Pulmonary artery endothelial cell (primary cell): ENCODE measurements at regions not wholly inside any gene's neighbourhood (a gene's known extent, or its start where the extent isn't known, plus 50 kb on each side); places are given as distances from the start of the nearest gene placed in this dataset.

Source experiments
- DNase-seq: peaks from one replicate; pipeline ENCODE4 v3.0.0-alpha.2; 2011; ENCODE audit warnings: low read depth, low spot score

DNA sequence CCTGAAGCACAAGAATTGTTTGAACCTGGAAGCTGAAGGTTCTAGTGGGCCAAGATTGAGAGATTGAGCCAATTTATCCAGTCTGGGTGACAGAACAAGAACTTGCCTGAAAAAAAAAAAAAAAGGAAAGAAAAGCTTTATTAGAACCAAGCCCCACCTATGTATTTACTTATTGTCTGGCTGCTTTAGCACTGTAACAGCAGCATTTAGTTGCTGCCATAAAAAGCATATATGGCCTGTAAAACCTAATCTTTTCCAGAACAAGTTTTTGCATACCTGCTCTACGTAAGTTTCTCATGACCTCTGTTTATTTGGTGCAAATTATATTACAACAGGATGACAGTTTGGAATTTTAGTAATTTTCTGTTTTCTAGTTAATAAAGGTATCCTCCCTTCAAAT lies 1565.6 kb upstream of the LRRTM1 start:
- no peak for DNase-seq

DNA sequence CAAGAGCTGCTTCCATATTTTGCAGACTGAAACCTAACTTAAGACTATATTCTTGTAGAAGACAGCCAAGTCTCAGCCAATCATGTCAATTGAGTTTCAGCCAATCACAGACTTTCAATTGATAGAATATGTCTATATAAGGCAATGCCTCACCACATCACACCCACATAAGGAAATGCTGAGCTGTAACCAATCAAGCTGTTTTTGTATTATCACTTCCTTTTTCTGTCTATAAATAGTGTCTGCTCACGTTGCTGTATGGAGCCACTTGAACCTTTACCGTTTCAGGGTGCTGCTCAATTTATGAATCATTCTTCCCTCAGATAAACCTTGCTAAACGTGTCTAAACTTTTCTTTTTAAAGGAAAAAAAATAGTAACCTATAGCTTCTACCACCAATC lies 1554.4 kb upstream of the LRRTM1 start:
- DNase-seq: no peak

DNA sequence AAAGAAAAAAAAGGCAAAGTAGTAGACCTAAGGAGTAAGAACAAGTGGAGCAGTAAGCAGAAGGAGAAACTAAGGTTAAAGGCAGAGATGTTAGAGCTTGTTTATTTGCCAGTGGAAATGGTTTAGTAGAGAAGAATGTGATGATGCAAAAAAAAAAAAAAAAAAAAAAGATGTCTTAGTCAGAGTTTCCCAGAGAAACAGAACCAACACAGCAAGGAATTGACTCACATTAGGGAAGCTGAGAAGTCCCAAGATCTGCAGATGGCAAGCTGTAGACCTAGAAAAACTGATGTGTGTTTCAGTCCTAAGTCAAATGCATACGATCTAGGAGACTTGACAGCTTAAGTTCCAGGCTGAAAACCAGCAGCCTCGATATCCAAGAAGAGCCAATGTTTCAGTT lies 1548.8 kb upstream of the LRRTM1 start:
- DNase-seq: no peak

DNA sequence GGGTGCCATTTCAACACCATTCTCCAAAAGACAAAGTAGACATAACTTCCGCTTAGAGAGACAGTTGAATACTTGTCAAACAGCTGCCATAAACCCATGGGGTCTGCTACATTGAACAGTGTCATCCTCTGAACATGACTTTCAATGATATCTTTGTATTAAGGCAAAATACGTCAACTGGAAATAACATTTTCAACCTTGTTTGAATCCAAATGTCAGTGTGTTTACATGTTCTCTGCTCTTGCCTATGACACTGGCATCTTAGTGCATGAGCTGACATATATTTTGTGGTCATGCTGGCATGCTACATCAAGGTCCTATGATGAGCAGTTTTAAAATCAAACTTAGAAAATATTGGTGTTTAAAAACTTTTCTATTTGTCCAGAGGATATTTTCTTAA lies 1548.1 kb upstream of the LRRTM1 start:
- DNase-seq: no peak

DNA sequence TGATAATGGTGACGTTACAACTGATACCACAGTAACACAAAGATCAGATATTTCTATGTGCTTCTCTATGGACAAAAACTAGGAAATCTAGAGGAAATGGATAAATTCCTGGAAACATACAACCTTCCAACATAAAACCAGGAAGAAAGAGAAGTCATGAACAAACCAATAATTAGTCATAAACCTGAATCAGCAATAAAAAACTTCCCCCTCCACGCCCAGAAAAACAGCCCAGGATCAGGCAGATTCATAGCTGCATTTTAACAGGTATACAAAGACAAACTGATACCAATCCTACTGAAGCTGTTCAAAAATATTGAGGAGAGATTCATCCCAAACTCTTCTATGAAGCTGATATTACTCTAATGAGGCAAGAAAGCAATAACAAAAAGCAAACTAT lies 1535.2 kb upstream of the LRRTM1 start:
- DNase-seq: no peak

DNA sequence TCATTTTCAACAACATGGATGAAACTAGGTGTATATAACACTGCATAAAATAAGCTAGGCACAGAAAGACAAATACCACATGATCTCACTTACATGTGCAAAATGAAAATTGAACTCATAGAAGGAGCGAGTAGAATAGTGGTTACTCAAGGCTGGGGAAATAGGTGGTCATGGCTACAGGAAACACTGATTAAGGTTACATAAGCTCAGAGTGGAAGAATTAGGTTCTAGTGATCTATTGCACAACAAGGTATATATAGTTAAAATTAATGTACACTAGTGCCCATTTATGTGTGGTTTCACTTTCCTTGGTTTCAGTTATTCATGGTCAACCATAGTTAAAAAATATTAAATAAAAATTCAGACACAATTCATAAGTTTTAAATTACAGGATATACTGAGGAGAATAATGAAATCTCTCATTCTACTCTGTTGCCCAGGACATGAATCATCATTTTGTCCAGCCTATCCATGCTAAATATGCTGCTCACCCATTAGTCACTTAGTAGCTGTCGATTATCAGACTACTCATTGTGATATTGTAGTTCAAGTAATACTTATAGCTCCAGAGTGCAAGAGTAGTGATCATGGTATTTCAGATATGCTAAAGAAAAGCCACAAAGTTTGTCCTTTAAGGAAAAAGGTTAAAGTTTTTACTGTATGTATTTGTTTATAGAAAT lies 1530.9 kb upstream of the LRRTM1 start:
- no peak for DNase-seq

DNA sequence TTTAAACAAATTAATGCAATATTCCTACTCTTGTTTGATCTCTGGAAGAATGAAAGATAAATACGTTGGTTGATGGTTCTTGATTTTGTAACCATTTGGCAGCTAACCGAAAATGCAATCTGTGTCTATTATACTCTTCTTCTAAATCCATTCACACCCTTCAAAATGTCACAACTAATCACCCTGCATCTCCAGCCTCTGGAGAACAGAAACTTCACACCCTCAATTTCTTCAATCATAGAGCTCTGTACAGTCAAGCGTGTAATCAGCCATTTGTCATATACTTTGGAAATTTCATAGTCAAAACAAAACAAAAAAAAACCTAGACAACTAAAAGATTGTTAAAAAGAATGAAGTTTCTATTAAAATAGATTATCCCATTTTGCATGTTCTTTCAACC lies 1482.3 kb upstream of the LRRTM1 start:
- no peak for DNase-seq

DNA sequence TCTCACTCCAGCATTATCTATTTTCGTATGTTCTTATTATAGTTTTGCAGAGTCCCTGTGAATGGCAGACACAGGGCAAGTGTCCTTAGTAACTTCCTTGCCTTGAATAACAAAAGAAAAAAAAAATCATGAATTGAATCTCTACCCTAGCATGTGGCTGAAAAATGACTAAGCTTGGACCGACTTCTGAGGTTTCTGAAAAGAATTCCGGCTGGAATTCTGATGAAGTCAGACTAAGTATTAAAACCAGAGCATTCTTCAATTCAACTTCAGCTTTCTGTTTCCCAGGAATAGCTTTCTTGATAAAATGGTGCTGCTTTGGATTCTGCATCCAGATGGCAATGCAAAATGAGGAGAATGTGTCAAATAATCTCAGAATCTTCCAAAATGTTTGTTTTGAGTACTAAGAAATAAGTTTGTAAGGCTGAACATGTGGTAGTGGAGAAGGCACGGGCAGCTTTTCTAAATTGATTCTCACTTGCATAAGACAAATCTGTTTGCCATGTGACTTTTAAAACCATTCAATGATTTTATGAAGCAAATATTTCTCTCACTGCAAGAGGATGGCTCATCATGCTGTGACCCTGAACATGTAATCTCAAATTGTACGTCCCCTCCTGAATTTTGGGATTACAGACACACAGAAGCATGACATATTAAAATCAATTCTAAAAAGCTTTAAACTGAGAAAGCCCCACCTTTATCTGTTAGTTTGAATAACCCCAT lies 1462.8 kb upstream of the LRRTM1 start:
- DNase-seq: no peak

DNA sequence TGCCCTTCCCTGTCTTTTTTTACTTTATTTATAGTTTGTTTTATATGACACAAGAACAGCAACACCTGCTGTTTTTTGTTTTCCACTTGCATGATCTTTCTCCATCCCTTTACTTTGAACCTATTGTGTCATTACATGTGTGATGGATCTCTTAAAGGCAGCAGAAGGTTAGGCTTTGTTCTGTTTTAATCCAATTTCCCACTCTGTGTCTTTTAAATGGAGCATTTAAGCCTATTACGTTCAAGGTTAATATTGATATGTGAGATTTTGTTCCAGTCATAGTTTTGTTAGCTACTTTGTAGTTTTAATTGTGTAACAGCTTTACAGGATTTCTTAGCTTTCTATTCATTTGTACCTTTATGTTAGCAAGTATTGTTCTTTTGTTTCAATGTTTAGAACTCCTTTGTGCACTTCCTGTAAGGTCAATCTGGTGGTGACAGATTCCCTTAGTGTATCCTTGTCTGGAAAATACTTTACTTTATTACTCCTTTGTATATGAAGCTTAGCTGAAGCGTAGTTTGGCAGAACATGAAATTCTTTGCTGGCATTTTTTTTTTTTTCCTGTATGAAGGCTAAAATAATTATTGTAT lies 1443.0 kb upstream of the LRRTM1 start:
- no peak for DNase-seq

DNA sequence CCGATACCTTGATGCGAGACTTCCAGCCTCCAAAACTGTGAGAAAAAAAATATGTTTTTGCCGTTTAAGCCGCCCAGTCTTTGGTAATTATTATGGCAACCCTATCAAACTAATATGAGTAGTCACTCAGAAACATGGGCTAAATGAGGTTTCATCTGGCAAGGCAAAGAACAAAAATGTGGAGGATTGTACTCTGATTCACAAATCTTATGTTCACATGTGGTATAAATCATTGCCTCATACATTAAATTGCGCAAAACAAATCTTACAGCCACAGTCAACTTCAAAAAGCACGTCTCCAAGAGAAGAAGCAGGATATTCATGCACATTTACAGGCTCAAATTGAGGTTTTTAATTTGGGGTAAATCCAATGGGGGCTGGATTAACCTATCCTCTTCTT lies 1435.4 kb upstream of the LRRTM1 start:
- no peak for DNase-seq

DNA sequence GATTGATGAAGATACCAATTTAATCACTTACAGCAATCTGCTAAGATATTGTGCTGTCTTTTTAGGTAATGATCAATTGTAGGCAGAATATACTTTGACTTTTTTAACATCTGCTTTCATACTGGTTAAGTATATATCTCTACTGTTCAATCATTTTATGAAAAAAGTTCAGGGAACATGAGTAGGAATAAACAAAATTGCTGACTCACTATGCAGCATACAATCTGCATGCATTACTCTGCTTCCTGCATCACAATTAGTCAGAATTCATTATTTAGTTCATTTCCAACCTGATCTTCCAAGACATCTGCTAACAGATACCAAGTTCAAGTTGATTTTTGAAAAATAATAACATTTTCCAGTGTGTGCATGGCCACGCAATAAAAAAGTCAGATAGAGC lies 1430.4 kb upstream of the LRRTM1 start:
- DNase-seq: no peak

DNA sequence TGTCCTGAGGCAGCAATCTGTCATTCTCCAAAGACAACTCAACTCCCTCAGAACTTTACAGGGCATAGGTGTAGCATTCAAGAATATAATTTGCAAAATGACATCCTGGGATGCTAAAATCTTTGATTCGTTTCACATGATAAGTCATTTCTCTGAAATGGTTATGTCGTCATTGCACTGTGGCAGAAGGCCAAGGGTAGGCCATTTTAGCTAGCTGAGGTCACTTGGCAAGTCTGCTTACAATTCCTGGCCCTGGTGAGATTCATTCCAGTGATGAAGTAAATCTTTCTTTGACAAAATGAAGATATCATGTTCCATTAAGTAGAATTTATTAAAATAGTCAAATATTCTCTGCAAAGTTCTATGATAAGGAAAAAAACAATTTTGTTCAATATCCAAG lies 1410.3 kb upstream of the LRRTM1 start:
- no peak for DNase-seq

DNA sequence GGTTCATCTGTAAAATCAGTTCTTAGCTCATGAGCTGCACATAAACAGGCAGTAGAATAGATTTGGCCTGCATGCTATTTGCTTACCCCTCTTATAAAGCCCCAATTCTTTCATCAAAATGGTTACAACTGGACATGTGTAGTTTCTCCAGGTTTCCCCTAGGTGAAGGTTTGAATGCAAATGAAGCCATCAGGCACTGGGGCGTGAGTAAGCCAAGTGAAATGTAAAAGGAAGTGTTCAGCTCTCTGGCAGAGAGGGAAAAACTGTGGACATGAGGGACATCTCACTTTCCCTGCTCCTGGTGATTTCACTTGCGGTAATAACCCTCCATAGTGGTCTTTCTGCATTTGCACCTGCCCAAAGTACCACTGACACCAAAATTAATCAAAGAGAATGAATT lies 1402.3 kb upstream of the LRRTM1 start:
- no peak for DNase-seq

DNA sequence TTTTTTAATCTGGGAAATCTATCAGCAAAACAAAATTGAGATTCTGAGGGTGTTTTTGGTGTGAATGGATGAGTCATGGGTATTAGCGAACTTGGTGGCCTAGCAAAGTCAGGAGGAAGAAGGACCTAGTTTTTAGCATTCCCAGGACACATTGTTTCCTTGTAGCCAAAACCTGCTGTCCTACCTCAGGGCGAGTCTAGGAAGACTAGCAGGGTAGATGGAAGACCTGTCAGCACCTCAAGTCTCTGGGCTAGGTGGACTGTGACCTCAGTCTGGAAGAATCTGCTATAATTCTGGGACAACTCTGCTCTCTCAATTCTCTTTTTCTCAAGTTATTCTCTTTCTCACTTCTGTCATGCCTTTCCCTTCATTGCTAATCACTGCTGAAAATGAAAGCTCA lies 1399.3 kb upstream of the LRRTM1 start:
- DNase-seq: no peak

DNA sequence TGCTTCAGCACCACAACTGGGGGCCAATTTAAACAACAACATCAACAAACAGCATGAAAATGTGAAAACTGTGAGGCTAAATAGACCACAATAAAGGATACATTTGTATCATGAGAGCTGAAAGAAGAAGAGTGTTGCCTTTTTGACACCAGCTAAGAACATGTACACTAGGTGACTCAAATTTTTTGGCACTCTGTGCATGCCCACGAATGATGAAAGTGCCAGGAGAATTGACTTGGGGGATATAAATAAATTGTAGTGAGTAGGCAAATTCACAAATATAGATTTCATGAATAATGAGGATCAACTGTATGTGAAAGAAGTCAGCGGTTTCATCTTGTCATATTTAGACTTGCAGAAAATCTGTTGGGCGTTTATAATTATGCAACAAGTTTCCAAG lies 1388.0 kb upstream of the LRRTM1 start:
- no peak for DNase-seq

DNA sequence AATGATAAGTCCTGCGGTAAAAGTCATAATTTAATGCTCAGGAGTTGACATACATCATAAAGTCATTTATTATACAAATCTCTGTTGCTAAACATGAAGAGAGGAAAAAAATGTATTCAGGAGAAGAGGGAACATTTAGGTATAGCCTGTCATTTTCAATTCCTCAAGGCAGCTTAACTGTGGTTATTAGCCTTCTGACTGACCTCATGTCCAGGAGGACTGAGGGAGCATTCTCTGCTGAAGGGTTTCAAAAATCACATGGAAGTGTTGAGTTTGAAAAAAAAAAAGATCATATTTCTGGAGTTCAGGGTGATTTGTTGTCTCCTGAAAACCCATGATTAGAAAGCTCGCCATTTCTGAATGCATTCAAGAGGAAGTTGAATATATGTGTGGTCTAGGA lies 1371.1 kb upstream of the LRRTM1 start:
- DNase-seq: no peak

DNA sequence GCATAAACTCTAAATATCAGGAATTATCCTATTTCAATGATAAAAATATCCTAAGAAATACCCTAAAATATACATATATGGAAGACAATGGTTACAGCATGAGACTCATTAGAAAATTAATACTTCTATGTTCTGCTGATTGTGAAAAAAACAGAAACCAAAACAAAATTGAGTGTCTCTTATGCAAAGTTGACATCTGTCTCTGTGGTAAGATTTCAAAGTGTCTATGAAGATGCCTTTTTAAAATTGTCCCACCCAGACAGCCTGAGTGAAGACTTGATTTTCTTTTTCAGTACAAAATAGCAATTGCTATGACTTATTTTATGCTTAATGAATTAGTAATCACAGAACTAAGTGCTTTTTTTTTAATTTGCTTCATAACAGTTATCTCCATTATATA lies 1368.4 kb upstream of the LRRTM1 start:
- DNase-seq: no peak

DNA sequence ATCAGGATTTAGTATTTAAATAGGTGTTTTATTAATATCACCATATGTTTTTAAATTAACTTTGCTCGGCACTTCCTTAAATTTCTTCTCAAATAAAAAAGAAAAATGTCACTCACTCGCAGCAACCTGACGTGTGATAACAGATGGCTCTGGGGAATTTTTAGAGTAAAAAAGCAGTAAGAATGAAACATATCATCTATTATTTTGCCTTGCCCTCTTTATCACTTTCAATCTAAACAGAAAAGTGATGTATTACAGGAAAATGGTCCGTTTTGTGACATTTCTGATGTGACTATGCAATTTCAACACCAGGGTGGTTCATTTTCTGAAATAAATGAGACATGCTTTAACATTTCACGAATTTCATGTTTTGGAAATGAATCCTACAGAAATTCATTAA lies 1368.0 kb upstream of the LRRTM1 start:
- DNase-seq: no peak

DNA sequence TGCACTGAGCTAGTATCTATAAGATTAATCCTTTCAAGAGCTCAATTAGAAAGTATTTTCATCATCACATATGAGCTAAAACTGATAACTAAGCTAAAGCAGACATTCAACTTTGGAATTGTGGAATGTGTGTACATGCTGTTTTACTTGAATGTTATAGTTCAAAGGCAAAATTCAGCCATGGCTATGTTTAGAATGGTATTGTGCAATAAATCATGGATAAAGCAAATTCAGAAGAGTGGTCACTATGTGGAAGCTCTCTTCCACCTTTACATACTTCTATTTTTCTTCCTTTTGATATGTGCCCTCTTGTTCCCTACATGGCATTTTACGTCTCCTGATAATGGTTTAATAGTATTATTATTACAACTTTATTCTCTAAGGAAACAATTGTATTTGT lies 1366.3 kb upstream of the LRRTM1 start:
- DNase-seq: no peak

DNA sequence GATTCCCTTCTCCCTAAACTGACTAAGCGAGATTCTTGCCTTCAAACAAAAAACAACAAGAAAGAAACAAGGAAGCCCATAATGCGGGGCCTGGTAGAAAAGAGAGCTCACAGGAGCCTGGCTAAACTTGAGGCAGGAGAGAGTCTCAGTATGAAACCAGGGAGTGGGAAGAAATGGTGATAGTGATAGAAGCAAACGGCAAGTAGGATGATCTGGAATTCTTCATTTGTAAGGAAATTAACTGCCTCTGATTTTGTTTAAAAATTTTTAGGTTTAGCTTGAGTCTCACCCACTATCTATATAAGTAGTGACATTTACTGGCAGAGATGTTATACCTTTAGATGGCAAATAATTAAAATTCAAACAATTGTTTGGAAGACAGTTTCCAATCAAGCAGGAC lies 1356.5 kb upstream of the LRRTM1 start:
- DNase-seq: no peak

DNA sequence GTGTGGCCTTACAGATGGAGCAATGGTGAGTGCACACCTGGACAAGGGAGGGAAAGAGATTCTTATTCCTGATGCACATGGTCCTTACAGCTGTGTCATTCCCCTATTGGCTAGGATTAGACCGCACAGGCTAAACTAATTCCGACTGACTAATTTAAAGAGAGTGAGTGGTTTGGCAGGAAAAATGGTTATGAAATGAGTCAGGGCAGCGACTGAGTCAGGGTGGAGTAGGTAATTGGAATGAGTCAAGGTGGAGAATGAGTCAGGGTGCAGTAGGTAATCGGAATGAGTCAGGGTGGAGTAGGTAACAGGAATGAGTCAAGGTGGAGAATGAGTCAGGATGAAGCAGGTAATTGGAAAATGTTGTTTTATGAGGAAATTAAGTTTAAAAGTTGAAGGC lies 1353.7 kb upstream of the LRRTM1 start:
- DNase-seq: no peak

DNA sequence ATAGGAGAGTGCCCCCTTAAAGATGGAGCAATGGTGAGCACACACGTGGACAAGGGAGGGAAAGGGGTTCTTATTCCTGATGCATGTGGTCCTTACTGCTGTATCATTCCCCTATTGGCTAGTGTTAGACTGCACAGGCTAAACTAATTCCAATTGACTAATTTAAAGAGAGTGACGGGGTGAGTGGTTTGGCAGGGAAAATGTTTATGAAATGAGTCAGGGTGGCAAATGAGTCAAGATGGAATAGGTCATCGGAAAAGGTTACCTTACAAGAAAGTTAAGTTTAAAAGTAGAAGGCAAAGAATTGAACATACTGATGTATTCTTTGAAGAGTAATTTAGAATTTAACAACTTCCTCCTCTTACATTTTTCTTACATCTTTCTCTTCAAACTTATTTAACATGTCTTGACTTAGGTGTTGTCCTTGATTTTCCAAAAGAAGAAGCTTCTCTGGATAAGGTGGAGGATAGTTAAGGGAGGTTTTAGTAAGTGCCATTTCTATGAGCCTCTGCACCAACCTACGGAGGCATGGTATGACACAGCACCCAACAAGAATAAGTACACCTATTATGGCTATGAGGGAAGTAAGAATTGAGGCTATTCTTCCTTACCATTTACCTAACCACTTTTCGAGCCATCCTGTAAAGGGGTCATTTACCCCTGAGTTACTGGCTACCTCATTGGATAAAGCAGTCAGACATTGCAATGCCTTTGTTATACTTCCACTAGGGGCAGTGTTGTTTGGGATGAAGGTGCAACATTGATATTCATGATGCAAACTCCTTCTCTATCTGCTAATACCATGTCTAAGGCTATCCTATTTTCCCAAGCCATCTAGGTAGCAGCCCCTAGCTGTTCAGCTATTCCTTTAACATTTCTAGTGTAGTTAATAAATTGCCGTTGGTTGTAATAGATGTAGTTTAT lies 1345.8 kb upstream of the LRRTM1 start:
- no peak for DNase-seq
